Esophagus squamous epithelium (tissue), 4 donors: ENCODE measurements at regions not wholly inside any gene's neighbourhood (a gene's known extent, or its start where the extent isn't known, plus 50 kb on each side); places are given as distances from the start of the nearest gene placed in this dataset.

Experiments used
- POLR2A ChIP-seq, 4 donors: fragments of 450-650 bp; IDR thresholded peaks; one replicate each; pipeline ENCODE4 v1.6.1; 2017; ENCODE audit warnings: antibody characterized with exemption in 4 of 4, mild to moderate bottlenecking in 4 of 4, moderate library complexity in 3 of 4
- TF ChIP-seq, protein P1 (sequence below), 6 experiments: fragments of 450-650 bp in 4 of 6; fragments of 200-600 bp in 2 of 6; sonication (generic) in 2 of 6; IDR thresholded peaks; one replicate each; pipeline ENCODE4 v1.5.1; 2016 to 2019; ENCODE audit warnings: antibody characterized with exemption in 6 of 6, mild to moderate bottlenecking in 4 of 6, moderate library complexity in 4 of 6

DNA sequence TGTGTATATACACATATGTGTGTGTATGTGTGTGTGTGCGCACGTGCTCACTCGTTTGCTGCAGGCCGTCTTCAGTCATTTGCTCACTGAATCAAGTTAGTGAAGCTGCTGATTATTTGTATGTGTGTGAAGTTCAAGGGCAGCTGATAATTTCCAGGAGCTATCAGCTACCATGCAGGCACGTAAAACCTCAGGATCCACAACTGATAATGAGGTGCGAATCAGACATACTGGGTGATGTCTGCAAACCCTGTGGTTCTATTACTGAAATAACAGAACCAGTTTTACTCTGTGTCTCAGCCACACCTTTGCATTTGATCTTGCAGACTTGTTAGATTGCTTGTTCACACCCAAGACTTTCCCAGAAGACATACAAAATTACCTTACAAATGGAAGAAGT is 257.6 kb downstream of the TAF11L14 start:
- no peak for TF ChIP-seq POLR2A (IDR thresholded peaks at IDR 0.05)
- TF ChIP-seq, protein P1, sequence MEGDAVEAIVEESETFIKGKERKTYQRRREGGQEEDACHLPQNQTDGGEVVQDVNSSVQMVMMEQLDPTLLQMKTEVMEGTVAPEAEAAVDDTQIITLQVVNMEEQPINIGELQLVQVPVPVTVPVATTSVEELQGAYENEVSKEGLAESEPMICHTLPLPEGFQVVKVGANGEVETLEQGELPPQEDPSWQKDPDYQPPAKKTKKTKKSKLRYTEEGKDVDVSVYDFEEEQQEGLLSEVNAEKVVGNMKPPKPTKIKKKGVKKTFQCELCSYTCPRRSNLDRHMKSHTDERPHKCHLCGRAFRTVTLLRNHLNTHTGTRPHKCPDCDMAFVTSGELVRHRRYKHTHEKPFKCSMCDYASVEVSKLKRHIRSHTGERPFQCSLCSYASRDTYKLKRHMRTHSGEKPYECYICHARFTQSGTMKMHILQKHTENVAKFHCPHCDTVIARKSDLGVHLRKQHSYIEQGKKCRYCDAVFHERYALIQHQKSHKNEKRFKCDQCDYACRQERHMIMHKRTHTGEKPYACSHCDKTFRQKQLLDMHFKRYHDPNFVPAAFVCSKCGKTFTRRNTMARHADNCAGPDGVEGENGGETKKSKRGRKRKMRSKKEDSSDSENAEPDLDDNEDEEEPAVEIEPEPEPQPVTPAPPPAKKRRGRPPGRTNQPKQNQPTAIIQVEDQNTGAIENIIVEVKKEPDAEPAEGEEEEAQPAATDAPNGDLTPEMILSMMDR (IDR thresholded peaks at IDR 0.05) = no peak
